IPS DF 6.9 (cell line): ENCODE measurements at regions not wholly inside any gene's neighbourhood (a gene's known extent, or its start where the extent isn't known, plus 50 kb on each side); places are given as distances from the start of the nearest gene placed in this dataset.

Experiments
- DNase-seq: peaks from one replicate; pipeline ENCODE4 v3.0.0-alpha.2; 2013; ENCODE audit warnings: low read depth, low spot score
- H3K27ac ChIP-seq: one replicate; pipeline ENCODE4 v1.5.1; 2013; ENCODE audit warnings: low read length, control low read depth
- H3K27me3 ChIP-seq: 2 replicates; pipeline ENCODE4 v1.6.1; 2013; ENCODE audit warnings: mild to moderate bottlenecking, low read length; ENCODE audit not compliant: control insufficient read depth, insufficient read depth
- H3K36me3 ChIP-seq: 2 replicates; pipeline ENCODE4 v1.6.1; 2013; ENCODE audit warnings: low read length; ENCODE audit not compliant: control insufficient read depth, insufficient read depth
- H3K4me1 ChIP-seq: 2 replicates; pipeline ENCODE4 v1.6.1; 2013; ENCODE audit warnings: low read length; ENCODE audit not compliant: control insufficient read depth, insufficient read depth
- H3K4me3 ChIP-seq: 2 replicates; pipeline ENCODE4 v1.5.1; 2013; ENCODE audit warnings: mild to moderate bottlenecking, low read length
- H3K9me3 ChIP-seq: 2 replicates; pipeline ENCODE4 v1.6.1; 2013; ENCODE audit warnings: low read length, inconsistent platforms; ENCODE audit not compliant: control insufficient read depth, insufficient read depth
- WGBS: extraction: QIAGEN DNeasy Blood & Tissue Kit; methylation state at CpG from one replicate; pipeline ENCODE4 v1.1.7; 2013; ENCODE audit warnings: mixed read lengths, missing lambda C conversion rate; ENCODE audit not compliant: insufficient read length, insufficient coverage; 5-methylcytosine and 5-hydroxymethylcytosine counted together

DNA sequence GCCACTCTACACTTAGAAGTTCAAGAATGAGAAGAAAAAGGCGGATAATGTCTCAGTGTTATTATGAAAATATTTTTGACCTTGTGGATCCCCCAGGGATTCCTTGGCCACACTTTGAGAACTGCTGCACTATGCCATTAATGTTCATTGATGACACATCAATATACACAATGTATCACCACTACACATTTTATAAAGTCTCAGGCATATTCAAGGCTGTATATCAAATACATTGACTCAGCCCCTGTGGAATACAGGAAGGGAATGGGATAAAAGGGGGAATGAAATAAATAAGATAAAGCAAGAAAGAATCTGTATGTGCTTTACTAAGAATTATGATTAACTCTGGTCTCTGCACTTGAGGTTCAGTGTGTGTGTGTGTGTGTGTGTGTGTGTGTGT lies 69.1 kb downstream of the INHBB start:
- H3K4me1 ChIP-seq: no peaks in the 10 kb centered on the region; the same call in 1 of the 2 replicates
- H3K36me3 ChIP-seq: no peaks in the 10 kb centered on the region
- no peaks in the 10 kb centered on the region for H3K27me3 ChIP-seq
- H3K4me3 ChIP-seq: no peak overlapping the region
- DNase-seq: no peak
- WGBS: no CpG with 5 or more reads among the region's 1 CpG
- no peaks in the 10 kb centered on the region for H3K9me3 ChIP-seq
- H3K27ac ChIP-seq: no peak overlapping the region

DNA sequence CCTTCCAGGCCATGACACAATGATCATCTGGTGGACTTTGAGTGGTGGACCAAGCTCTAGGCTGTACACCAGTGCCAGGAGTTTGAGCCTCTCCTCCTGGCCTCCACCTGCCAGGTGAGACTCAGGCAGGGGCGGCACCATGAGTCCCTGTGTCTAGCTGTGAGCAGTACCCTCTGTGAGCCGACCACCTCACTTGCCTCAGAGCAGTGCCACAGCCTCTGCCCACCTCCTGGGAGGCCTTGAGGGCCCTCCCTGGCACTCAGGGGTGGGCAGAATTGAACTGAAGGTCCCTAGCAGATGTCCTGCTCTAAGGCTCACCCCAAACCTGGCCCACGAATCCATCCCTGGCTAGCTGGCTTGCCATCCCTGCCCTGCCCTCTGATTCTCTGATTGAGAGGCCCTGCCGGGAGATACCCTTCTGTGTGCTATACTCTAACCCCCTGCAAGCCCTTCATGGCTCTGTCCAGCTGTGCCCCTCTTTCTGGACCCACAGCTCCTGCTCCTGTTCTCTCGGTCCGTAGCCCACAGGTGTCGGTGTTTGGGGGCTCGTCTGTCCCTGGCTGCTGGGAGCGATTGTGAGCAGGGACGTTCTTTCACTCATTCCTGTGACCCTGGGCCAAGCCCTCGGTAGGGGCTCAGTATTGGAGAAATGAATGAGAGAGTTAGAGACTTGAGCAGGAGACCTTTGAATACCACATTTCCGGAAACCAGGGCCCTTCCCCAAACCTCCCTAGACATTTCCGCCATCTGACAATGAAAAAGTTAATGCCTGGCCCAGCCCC lies 70.0 kb downstream of the INHBB start:
- no CpG with 5 or more reads among the region's 13 CpGs for WGBS
- no peaks in the 10 kb centered on the region; the same call in 1 of the 2 replicates for H3K4me1 ChIP-seq

DNA sequence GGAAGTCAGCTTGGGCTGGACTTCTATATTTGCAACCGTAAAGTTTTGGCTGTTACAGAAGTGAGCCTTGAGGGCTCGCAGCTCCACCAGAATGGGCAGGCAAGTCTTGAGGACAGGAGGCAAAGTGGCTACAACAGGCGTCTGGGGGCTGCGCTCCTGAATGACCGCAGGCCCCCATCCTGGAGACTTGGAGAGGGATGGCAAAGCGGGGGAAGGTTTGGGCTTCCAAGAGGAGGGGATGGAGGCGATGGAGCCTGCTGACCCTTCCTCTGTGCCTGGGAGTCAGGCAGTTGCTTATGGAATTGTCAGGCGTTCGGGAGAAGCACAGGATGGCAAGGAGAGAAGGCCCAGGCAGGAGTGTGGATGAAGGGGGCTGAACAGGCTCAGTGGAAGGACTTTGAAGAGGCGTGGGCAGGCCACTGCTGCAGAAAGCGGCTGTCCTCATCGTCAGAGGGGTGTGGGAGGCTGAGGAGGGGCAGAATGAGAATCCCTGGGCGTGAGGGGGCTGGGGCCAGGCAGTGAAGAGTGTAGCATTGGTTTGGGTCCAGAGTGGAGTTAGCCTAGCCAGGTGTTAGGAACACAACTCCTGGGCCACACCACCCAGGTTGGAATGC lies 72.3 kb downstream of the INHBB start:
- no peaks in the 10 kb centered on the region for H3K36me3 ChIP-seq
- no peaks in the 10 kb centered on the region for H3K9me3 ChIP-seq
- no peak overlapping the region for H3K4me3 ChIP-seq
- WGBS: no CpG with 5 or more reads among the region's 13 CpGs
- no peaks in the 10 kb centered on the region for H3K27me3 ChIP-seq
- no peaks in the 10 kb centered on the region; the same call in 1 of the 2 replicates for H3K4me1 ChIP-seq
- no peak for DNase-seq
- H3K27ac ChIP-seq: no peak overlapping the region

More for the DNA sequence above, 70.0 kb downstream of the INHBB start:
- H3K27ac ChIP-seq: no peak overlapping the region
- no peak overlapping the region for H3K4me3 ChIP-seq
- no peaks in the 10 kb centered on the region for H3K36me3 ChIP-seq
- H3K9me3 ChIP-seq: no peaks in the 10 kb centered on the region
- no peak for DNase-seq
- H3K27me3 ChIP-seq: no peaks in the 10 kb centered on the region

DNA sequence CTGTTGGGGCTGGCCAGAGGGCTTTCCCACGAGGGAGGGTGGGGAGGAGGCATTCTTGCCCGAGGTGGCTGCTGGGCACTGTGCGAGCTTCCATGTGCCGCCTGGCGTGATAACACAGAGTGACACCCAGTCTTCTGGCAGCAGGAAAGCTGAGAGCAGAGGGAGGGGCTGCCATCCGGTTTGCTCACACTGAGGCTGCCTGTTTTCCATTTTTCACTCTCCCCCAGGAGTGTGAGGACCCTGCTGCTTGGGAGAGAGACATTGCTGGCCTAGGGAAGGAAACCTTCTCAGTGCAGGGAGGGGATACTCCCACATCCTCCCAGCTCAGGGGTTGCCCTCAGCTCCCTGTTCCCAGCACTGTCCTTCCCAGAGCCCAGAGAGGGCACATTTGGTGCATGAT lies 73.1 kb downstream of the INHBB start:
- Histone ChIP-seq H3K27me3 (no peaks in the 10 kb centered on the region), H3K4me3 (no peak overlapping the region), H3K36me3 (no peaks in the 10 kb centered on the region), H3K9me3 (no peaks in the 10 kb centered on the region), H3K27ac (no peak overlapping the region), H3K4me1 (no peaks in the 10 kb centered on the region; the same call in 1 of the 2 replicates)
- WGBS: no CpG with 5 or more reads among the region's 6 CpGs
- DNase-seq: no peak

- Histone ChIP-seq H3K27ac (no peak overlapping the region), H3K27me3 (no peaks in the 10 kb centered on the region), H3K36me3 (no peaks in the 10 kb centered on the region), H3K4me3 (no peak overlapping the region), H3K4me1 (no peaks in the 10 kb centered on the region; the same call in 1 of the 2 replicates), H3K9me3 (no peaks in the 10 kb centered on the region)
- DNase-seq: no peak
Observed at GRCh38 chr2:120419955-120420354, 74.0 kb downstream of the INHBB start.

DNA sequence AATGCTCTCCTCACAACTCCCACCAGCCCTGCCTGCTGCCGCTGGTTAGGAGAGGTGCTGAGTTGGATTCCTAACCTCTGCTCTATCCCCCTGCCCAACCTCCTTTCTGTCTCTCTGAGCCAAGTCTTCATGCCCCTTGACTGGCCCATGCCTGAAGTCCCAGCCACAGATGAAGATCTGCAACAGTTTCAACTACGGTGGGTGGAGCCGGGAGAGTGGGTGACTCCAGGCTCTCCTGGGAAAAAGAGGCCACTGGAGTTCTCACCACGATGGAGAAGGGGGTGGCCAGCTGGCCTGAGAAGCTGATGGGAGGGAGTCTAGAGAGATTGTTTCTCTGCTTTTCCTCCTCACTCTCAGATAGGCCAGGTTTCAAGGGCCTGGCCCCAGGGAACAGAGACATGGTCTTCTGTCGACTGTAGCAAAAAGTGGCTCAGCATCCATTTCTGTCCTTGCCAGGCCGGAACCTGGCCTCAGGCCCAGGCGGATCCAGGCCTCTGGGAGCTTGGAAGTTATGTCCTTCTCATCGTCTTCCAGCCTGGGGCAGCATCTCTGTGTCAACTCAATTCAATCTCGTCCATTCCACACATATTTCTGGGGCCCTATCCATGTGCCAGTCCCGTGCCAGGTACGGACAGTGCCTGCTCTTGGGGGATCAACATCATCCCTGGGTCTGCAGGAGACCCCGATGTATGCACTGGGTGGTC lies 75.3 kb downstream of the INHBB start:
- no peaks in the 10 kb centered on the region for H3K9me3 ChIP-seq
- H3K4me1 ChIP-seq: no peaks in the 10 kb centered on the region
- no CpG with 5 or more reads among the region's 12 CpGs for WGBS
- no peaks in the 10 kb centered on the region for H3K36me3 ChIP-seq
- no peak for DNase-seq
- no peak overlapping the region for H3K4me3 ChIP-seq
- no peaks in the 10 kb centered on the region for H3K27me3 ChIP-seq
- no peak overlapping the region for H3K27ac ChIP-seq

- Histone ChIP-seq H3K4me1 (no peaks in the 10 kb centered on the region), H3K27me3 (no peaks in the 10 kb centered on the region), H3K36me3 (no peaks in the 10 kb centered on the region), H3K4me3 (no peak overlapping the region), H3K27ac (no peak overlapping the region), H3K9me3 (no peaks in the 10 kb centered on the region)
- no peak for DNase-seq
- no CpG with 5 or more reads among the region's 7 CpGs for WGBS
Observed at GRCh38 chr2:120421830-120422175, 75.9 kb downstream of the INHBB start.

DNA sequence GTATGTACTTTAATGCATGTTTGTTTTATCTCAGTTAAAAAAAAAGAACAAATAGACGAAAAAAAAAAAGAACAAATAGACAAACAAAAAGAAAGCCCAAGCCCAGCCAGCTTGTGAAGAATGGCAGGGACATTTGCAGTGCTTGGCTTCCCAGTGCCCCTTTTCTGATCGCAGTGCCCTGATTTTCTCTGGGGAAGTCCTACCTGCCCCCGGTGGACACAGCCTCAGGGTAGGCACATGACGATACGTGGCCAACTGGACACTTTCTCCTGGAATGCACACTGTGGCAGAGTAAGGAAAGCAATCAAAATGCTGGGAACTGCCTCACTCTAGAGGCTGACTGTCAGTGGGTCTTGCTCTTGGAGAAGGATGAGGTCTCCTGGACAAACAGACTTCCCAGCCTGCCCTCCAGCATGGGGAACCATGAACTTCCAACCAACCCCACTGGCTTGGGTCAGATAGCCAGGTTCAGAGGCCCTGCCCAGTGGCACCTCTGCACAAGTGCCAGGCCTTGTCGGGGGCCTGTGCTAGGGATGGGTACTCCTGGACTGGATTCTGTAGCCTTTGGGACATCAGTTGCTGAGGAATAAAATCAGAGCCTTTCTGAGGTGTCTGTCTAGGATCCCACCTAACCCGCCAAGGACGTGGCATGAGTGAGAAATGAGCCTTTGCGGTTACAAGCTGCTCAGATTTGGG lies 76.7 kb downstream of the INHBB start:
- no peaks in the 10 kb centered on the region for H3K4me1 ChIP-seq
- DNase-seq: no peak
- no peaks in the 10 kb centered on the region for H3K9me3 ChIP-seq
- no peak overlapping the region for H3K4me3 ChIP-seq
- H3K27ac ChIP-seq: no peak overlapping the region
- no peaks in the 10 kb centered on the region for H3K27me3 ChIP-seq
- WGBS: no CpG with 5 or more reads among the region's 9 CpGs
- no peaks in the 10 kb centered on the region for H3K36me3 ChIP-seq

GRCh38 chr2:120423167-120423943 lies 77.4 kb downstream of the INHBB start:
- Histone ChIP-seq H3K4me3 (no peak overlapping the region), H3K4me1 (no peaks in the 10 kb centered on the region), H3K27me3 (no peaks in the 10 kb centered on the region), H3K9me3 (no peaks in the 10 kb centered on the region), H3K36me3 (no peaks in the 10 kb centered on the region), H3K27ac (no peak overlapping the region)
- WGBS: no CpG with 5 or more reads among the region's 6 CpGs
- DNase-seq: no peak
